ENCODE measurements at regions not wholly inside any gene's neighbourhood (a gene's known extent, or its start where the extent isn't known, plus 50 kb on each side); places are given as distances from the start of the nearest gene placed in this dataset.

DNA sequence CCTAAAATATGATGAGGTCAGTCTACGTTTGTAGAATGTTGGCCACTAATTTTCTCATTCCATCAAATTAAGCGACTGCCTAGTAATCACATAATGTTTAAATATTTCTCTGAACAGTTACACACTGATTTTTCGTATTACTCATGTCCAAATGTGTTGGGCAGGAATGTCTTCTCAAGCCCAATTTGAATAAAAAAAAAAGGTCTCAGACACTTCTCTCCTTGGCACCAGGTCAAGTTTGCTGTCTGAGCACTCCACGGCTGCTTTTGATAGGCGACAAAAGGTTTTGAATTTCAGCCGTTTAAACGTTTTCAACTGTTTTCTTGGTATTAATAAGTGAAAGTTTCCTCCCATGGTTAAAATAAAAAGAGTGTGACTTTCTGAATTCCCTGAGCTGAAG, 542.1 kb downstream of the IRX1 start:
- DNase-seq = no peak

- no peak for DNase-seq
These were observed 547.2 kb downstream of the IRX1 start for GRCh38 chr5:4142842-4143241.

- no peak for DNase-seq
These were observed 548.9 kb downstream of the IRX1 start for GRCh38 chr5:4144411-4145007.

DNA sequence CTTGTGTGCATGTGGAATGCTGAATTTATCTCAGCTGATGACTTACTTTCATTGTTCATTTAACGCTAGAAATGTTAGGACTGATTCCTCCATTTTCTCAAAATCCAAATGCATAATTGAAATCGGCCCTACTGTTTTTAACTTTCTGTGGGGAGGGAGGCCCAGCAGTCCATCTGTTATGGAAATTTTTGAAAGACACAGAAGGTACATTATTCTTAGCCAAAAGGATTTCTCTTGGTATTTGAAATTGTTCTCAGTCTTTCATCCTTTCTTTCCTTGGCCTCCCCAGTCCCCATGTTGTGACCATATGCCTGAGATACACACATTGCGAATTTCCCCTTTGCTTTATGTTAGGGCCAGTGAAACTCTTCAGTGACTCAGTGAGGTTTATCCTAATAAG, 549.9 kb downstream of the IRX1 start:
- no peak for DNase-seq

DNA sequence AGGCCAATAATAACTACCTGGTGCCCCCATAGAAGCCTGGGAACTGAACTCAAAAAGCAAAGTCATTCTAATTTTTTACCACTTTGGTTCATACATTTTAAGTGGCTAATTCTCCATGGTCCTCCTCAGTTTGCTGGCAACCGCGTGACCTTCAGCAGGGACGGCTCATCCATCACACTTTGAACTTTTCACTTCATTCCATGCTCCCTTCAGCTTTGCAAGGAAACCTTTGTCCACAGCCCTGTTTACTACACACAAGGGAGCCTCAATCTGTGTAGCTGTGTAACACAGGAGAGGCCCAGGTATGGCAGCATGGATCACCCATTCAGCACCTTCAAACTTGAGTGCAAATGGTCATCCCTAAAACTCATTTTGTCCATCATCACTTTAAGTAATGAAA, 552.4 kb downstream of the IRX1 start:
- DNase-seq = no peak

- DNase-seq = no peak
These were observed 554.4 kb downstream of the IRX1 start for GRCh38 chr5:4150067-4150466.

DNA sequence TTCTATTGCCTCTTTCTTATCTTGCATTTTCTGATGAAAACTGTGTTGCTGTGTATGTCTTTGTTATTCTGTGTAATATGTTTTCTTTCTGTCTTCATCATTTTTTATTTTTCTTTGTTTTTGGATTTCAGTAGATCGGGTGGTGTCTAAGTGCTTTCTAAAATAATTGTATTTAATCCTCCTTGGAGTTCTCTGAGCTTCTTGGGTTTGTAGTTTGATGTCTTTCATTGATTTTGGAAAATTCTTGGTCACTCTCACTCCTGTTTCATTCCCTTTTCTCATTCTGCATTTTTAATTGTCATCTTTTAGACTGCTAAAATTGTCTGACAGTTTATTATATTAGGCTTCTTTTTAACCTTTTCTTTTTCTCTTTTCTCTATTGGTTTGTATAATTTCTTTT, 560.5 kb downstream of the IRX1 start:
- no peak for DNase-seq

- DNase-seq = no peak
These were observed 561.3 kb downstream of the IRX1 start for GRCh38 chr5:4156889-4157288.

DNA sequence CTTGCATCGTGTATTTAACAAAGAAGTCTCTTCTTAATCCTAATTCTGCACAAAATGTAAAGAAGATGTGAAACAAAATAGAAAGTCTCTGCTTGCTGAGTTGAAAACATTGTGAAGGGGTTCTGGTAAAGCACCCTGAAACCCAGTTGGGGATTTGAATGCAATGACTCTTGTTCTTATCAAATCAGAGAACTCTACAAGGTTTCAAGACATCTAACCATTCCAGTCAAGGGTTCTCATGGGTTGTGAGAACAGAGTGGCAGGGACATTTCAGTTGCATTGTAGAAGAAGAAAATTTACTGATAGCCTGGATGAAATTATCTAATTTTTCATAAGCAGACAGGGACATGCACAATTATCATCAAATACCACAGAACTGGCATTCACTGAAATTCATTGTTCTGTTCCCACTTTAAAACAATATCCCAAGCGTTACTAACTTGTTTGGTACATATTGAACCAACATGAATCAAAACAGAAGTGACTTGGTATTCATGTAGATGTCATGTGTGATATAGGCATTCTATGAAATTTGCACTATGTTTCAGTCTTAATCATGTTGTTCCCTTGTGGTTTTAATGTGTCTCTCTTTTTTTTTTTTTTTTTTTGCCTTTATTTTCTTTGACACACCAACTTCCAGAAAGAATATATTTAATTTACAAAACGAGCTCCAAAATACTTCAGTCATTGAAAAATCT, 563.3 kb downstream of the IRX1 start:
- no peak for DNase-seq

GRCh38 chr5:4159681-4160080, 564.0 kb downstream of the IRX1 start:
- no peak for DNase-seq

GRCh38 chr5:4164167-4164566, 568.5 kb downstream of the IRX1 start:
- no peak for DNase-seq

DNA sequence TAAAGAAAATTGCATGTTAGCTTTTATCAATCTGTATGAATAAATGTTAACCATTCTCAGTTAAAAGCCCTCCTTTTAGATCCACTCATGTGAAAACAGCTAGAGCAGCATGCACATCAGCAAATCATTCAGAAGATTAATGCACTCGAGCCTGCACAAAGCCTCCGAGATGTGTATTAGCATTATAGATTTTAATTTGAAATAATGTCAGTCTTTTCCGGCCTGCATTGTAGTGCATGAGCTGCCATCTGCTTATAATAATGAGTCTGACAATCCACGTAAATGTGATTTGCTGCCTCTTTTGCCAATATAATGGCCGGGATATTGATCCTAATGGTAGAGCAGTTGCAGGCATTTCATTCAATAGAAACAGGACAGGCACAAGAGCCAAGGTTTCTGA, 585.1 kb downstream of the IRX1 start:
- DNase-seq = no peak

- no peak for DNase-seq
These were observed 586.5 kb downstream of the IRX1 start for GRCh38 chr5:4182144-4182543.

DNA sequence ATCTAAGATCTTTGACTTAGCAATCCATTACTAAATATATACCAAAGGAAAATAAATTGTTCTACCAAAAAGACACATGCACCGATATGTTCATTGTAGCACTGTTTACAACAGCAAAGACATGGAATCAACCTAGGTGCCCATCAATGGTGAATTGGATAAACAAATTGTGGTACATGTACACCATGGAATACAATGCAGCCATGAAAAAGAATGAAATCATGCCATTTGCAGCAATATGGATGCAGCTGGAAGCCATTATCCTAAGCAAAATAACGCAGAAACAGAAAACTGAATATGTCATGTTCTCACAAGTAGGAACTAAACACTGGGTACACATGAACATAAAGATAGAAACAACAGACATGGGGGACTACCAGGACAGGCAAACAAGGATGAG, 589.5 kb downstream of the IRX1 start:
- no peak for DNase-seq

DNA sequence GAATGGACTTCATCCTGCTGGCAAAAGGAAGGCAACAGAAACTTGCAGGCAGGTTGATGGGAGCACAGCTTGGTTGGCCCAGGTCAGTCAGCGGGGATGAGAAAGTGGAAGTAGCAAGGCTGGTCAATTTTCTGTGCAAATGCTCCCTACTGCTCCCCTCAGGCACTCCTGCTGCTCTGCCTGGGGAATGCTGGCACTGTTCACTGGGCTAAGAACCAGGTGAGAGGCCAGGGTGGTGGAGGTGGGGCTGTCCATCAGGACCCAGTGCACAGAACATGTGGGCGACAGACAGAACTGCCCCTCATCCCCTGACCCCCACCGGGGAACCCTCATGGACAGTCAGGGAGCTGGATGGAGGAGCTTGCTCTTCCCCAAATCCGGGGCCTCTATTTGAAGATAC, 593.1 kb downstream of the IRX1 start:
- DNase-seq = no peak

- no peak for DNase-seq
These were observed 593.7 kb downstream of the IRX1 start for GRCh38 chr5:4189317-4189716.

DNA sequence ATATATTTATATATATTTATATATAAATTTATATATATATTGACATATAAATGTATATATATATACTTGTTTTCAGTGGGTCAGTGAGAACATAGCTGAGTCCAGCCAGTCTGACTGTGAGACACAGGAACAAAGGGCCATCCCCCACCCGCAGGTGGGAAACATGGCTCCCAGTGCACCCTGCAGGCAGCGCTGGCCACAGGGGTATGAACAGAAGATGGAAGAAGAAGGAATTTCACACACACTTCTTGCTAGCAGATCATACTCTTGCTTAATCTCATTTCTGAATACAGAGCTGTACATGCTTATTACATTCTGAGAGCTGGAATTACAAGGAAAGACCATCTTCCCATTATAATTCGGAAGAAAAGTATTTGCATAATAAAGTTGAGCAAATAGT, 595.4 kb downstream of the IRX1 start:
- no peak for DNase-seq

DNA sequence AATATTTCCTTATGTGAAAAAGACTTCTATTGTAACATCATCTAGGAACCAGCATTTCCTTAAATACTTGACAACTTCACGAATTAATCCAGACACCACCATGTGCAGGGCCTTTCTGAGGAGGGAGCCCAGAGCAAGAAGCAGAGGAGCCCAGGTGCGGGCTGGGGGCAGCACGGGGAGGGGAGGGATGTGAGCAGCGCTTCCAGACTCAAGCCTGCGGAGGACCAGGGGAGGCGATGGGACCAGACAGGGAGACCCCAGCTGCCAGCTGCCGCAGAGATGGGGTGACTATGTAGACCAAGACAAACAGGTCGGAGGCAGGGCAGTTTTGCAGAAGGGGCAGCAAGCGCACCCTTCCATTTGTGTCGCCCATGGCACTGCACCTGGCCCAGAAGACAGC, 596.1 kb downstream of the IRX1 start:
- DNase-seq = no peak

- DNase-seq = no peak
These were observed 596.5 kb downstream of the IRX1 start for GRCh38 chr5:4192111-4192510.

DNA sequence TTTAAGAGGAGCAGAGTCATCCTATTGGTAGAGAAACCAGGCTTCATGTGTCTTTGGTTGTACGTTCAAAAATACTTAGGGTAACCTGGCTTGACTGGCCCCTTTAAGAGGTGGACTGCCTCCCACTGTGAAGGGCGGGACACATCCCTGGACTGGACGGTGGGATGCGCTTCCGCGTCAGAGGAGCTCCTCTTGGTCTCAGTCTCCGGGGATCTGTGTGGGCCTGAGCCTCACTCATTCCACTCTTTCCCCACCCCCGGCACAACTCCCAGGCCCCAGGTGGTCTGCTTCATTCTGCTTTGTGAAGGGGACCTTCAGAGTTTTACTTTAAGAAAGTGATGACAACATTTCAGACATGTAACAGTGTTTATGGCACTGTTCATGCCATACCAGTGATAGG, 601.1 kb downstream of the IRX1 start:
- no peak for DNase-seq

GRCh38 chr5:4197151-4197550, 601.5 kb downstream of the IRX1 start:
- no peak for DNase-seq

DNA sequence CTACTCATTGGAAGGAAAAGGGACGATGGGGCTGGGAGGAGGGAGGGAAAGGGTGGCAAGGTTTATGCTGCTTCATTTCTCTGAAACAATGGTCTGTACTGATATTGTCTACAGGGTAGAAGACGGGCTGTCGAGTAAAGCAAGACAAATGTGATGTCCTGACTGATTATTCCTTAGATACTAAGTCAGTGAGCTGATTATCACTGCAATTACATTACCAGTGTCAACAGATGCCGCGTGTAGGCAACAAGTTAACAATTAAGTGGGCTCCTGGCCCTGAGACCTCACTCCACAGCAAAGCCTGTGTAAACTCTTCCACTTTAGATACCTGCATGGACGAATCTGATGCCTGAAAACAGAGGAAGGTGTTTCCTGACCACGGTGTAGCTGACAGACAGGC, 602.8 kb downstream of the IRX1 start:
- DNase-seq = no peak

- DNase-seq = no peak
These were observed 603.6 kb downstream of the IRX1 start for GRCh38 chr5:4199049-4199841.

GRCh38 chr5:4203146-4203545, 607.5 kb downstream of the IRX1 start:
- DNase-seq = no peak

Measured in SHP77 (cell line).